K562 (cell line): ENCODE measurements at regions not wholly inside any gene's neighbourhood (a gene's known extent, or its start where the extent isn't known, plus 50 kb on each side); places are given as distances from the start of the nearest gene placed in this dataset.
A peak's percentile ranks its signal among the peaks of the same experiment; 100 is the strongest.

Source experiments
- ATAC-seq: fragments of 200-7000 bp; cut with Tn5 transposase; 3 replicates; pipeline ENCODE4 v1.9.1; 2020; ENCODE audit warnings: moderate library complexity
- BruUV-seq: library from RNA; stranded (reverse); fragments of 400-500 nt; replicated peaks from 2 replicates; lab custom pipeline; 2021; lab: Mats Ljungman, UMichigan
- CTCF ChIA-PET: fragments of 300-600 bp; formaldehyde crosslinking; extraction: SDS; loops from one replicate; lab custom pipeline; 2021; ENCODE audit warnings: low intra/inter-chr PET ratio; lab: Yijun Ruan, JAX
- POLR2A ChIA-PET: fragments of 300-600, 350-650 bp; sonication (Branson Sonifier 250); formaldehyde crosslinking; extraction: SDS; loops from one replicate; lab custom pipeline; 2021; ENCODE audit warnings: antibody characterized with exemption, inconsistent platforms; lab: Yijun Ruan, JAX
- DNase-seq, 4 experiments: peaks; one replicate each; pipeline versions ENCODE4 v3.0.0 to v3.0.0-alpha.2; 2011 to 2018; ENCODE audit warnings: low spot score in 3 of 4, mixed read lengths in 3 of 4; ENCODE audit errors: extremely low read depth in 1 of 4
- FAIRE-seq: peaks from 2 replicates; lab custom pipeline; 2011; peaks lifted over from hg19 to GRCh38; lab: Jason Lieb, UNC
- H2AFZ ChIP-seq: 2 replicates; pipeline ENCODE4 v1.6.0; 2011; ENCODE audit warnings: low read depth, low read length, control low read depth, inconsistent platforms
- H3K27ac ChIP-seq: fragments of 200-600 bp; 3 replicates; pipeline ENCODE4 v1.8.0; 2011; ENCODE audit warnings: low read depth, mild to moderate bottlenecking, control low read depth, inconsistent platforms, low read length, moderate library complexity, mixed read lengths; ENCODE audit errors: extremely low read depth
- H3K27me3 ChIP-seq, 2 experiments: fragments of 300-600 bp in 1 of 2; 2 replicates in 1 of 2; 3 replicates in 1 of 2; pipeline versions ENCODE4 v1.6.0 to v1.8.0; 2011; ENCODE audit warnings: inconsistent platforms in 2 of 2, low read length in 2 of 2, mild to moderate bottlenecking in 1 of 2, mixed read lengths in 1 of 2, moderate library complexity in 1 of 2; ENCODE audit not compliant: control insufficient read depth in 2 of 2, insufficient read depth in 2 of 2
- H3K36me3 ChIP-seq: fragments of 300-600 bp; 3 replicates; pipeline ENCODE4 v1.8.0; 2011; ENCODE audit warnings: mild to moderate bottlenecking, low read length, inconsistent platforms; ENCODE audit not compliant: control insufficient read depth, insufficient read depth
- H3K4me1 ChIP-seq, 2 experiments: fragments of 200-600 bp in 1 of 2; replicated peaks in 1 of 2; 2 replicates in 1 of 2; 3 replicates in 1 of 2; pipeline versions ENCODE4 v1.5.1 to v1.8.0; 2011; ENCODE audit warnings: inconsistent platforms in 2 of 2, low read length in 2 of 2, mild to moderate bottlenecking in 1 of 2, mixed read lengths in 1 of 2, moderate library complexity in 1 of 2; ENCODE audit not compliant: control insufficient read depth in 2 of 2, insufficient read depth in 2 of 2
- H3K4me2 ChIP-seq: 2 replicates; pipeline ENCODE4 v1.6.1; 2011; ENCODE audit warnings: low read length, control low read depth, inconsistent platforms, mixed read lengths; ENCODE audit not compliant: insufficient read depth
- H3K4me3 ChIP-seq: fragments of 200-600 bp; sonication (generic), shearing (Covaris generic); 2 replicates; pipeline ENCODE4 v1.5.1; 2016; ENCODE audit warnings: control low read depth, inconsistent platforms
- H3K79me2 ChIP-seq: fragments of 200-600 bp; 3 replicates; pipeline ENCODE4 v1.8.0; 2011; ENCODE audit warnings: low read length, inconsistent platforms; ENCODE audit not compliant: control insufficient read depth, insufficient read depth
- H3K9ac ChIP-seq, 2 experiments: 2 replicates each; pipeline versions ENCODE4 v1.6.0 to v1.6.1; 2011; ENCODE audit warnings: low read depth in 2 of 2, low read length in 2 of 2, control low read depth in 1 of 2, inconsistent platforms in 1 of 2, mild to moderate bottlenecking in 1 of 2, mixed read lengths in 1 of 2; ENCODE audit not compliant: insufficient read depth in 1 of 2
- H3K9me1 ChIP-seq: one replicate; pipeline ENCODE4 v1.6.0; 2011; ENCODE audit warnings: inconsistent platforms, mild to moderate bottlenecking, low read length, moderate library complexity; ENCODE audit not compliant: control insufficient read depth, insufficient read depth
- H3K9me3 ChIP-seq: replicated peaks from 2 replicates; pipeline ENCODE4 v1.5.1; 2011; ENCODE audit warnings: low read depth, low read length, inconsistent platforms; ENCODE audit not compliant: control insufficient read depth, insufficient read depth
- H4K20me1 ChIP-seq: replicated peaks from 2 replicates; pipeline ENCODE4 v1.6.1; 2011; ENCODE audit warnings: low read length, inconsistent platforms, mixed read lengths; ENCODE audit not compliant: control insufficient read depth, insufficient read depth
- ADNP ChIP-seq: fragments of 200-800 bp; sonication (Bioruptor generic); IDR thresholded peaks from 2 replicates; pipeline ENCODE4 v1.6.1; 2016; ENCODE audit warnings: missing genetic modification characterization, missing compliant biosample characterization
- ASH1L ChIP-seq: fragments of 450-650 bp; IDR thresholded peaks from 2 replicates; pipeline ENCODE4 v1.6.1; 2018; ENCODE audit warnings: borderline replicate concordance, mild to moderate bottlenecking, low read depth; ENCODE audit not compliant: partially characterized antibody
- BCL6 ChIP-seq: fragments of 250-450 bp; sonication (Bioruptor Pico); IDR thresholded peaks from 2 replicates; pipeline ENCODE4 v1.4.0; 2020
- BCOR ChIP-seq: fragments of 450-650 bp; IDR thresholded peaks from 2 replicates; pipeline ENCODE4 v1.6.1; 2016
- COPS2 ChIP-seq: fragments of 450-650 bp; conservative IDR thresholded peaks from 2 replicates; pipeline ENCODE4 v1.6.1; 2016; ENCODE audit warnings: mild to moderate bottlenecking, moderate library complexity
- FIP1L1 ChIP-seq: fragments of 200-400 bp; formaldehyde crosslinking; IDR thresholded peaks from 2 replicates; pipeline ENCODE4 v1.6.1; 2018; ENCODE audit warnings: mild to moderate bottlenecking, low read depth, low read length; ENCODE audit not compliant: poor library complexity, severe bottlenecking
- FOXP1 ChIP-seq: sonication (generic); formaldehyde crosslinking; IDR thresholded peaks from 2 replicates; pipeline ENCODE4 v1.8.0; 2022; ENCODE audit warnings: mild to moderate bottlenecking, missing genetic modification reagents
- KDM1A ChIP-seq, 2 experiments: fragments of 450-650 bp; IDR thresholded peaks; 2 replicates each; pipeline ENCODE4 v1.6.1; 2016; ENCODE audit warnings: mild to moderate bottlenecking in 2 of 2
- L3MBTL2 ChIP-seq: fragments of 450-650 bp; IDR thresholded peaks from 2 replicates; pipeline ENCODE4 v1.6.1; 2016; ENCODE audit warnings: mild to moderate bottlenecking, moderate library complexity
- MYNN ChIP-seq, 2 experiments: sonication (generic); formaldehyde crosslinking in 1 of 2; IDR thresholded peaks; 2 replicates each; pipeline versions ENCODE4 v1.5.0 to v1.6.1; 2016 to 2020; ENCODE audit warnings: antibody characterized with exemption in 1 of 2, missing genetic modification reagents in 1 of 2
- PHF8 ChIP-seq: fragments of 200-600 bp; sonication (generic); IDR thresholded peaks from 2 replicates; pipeline ENCODE4 v1.6.1; 2012; ENCODE audit warnings: mixed run types, mild to moderate bottlenecking, inconsistent platforms, low read length, moderate library complexity, borderline replicate concordance
- POLR2AphosphoS2 ChIP-seq: IDR thresholded peaks from 2 replicates; pipeline ENCODE4 v1.6.1; 2012; ENCODE audit warnings: low read length, improper control_type of control experiment
- RBM25 ChIP-seq: fragments of 200-400 bp; formaldehyde crosslinking; IDR thresholded peaks from 2 replicates; pipeline ENCODE4 v1.6.1; 2018; ENCODE audit warnings: low read length, low read depth, moderate library complexity; ENCODE audit not compliant: severe bottlenecking
- RCOR1 ChIP-seq, 2 experiments: IDR thresholded peaks; 2 replicates each; pipeline ENCODE4 v1.6.1; 2012; ENCODE audit warnings: low read depth in 2 of 2, low read length in 2 of 2, borderline replicate concordance in 1 of 2, improper control_type of control experiment in 1 of 2
- SETDB1 ChIP-seq: IDR thresholded peaks from one replicate; pipeline ENCODE4 v1.6.1; 2012; ENCODE audit warnings: low read length, control low read depth, inconsistent platforms
- SMARCA5 ChIP-seq: fragments of 450-650 bp; IDR thresholded peaks from 2 replicates; pipeline ENCODE4 v1.6.1; 2016
- SPI1 ChIP-seq: IDR thresholded peaks from 2 replicates; pipeline ENCODE4 v1.6.1; 2011; ENCODE audit warnings: low read depth, low read length, control low read depth, borderline replicate concordance
- ZBTB7A ChIP-seq: IDR thresholded peaks from 2 replicates; pipeline ENCODE4 v1.6.1; 2011; ENCODE audit warnings: low read depth, mild to moderate bottlenecking, low read length, moderate library complexity, borderline replicate concordance; ENCODE audit not compliant: control insufficient read depth
- ZNF146 ChIP-seq: IDR thresholded peaks from one replicate; pipeline ENCODE4 v1.6.1; 2018; ENCODE audit warnings: missing compliant biosample characterization; ENCODE audit not compliant: unreplicated experiment
- ZNF384 ChIP-seq: IDR thresholded peaks from 2 replicates; pipeline ENCODE4 v1.6.1; 2012; ENCODE audit warnings: low read depth, low read length, improper control_type of control experiment
- ZNF77 ChIP-seq: fragments of 250-450 bp; sonication (Bioruptor Pico); IDR thresholded peaks from 2 replicates; pipeline ENCODE4 v1.5.0; 2020
- ZNF79 ChIP-seq: fragments of 250-450 bp; sonication (Bioruptor Pico); IDR thresholded peaks from 2 replicates; pipeline ENCODE4 v1.4.0; 2020; ENCODE audit warnings: low read depth, mild to moderate bottlenecking, moderate library complexity
- WGBS: fragments of 100-300 bp; shearing (Covaris generic); methylation state at CpG from one replicate; pipeline ENCODE4 v1.1.6; 2016; ENCODE audit warnings: low coverage, mixed read lengths; ENCODE audit not compliant: insufficient coverage; ENCODE audit errors: missing lambda C conversion rate; 5-methylcytosine and 5-hydroxymethylcytosine counted together
- in situ Hi-C: fragments of 300-500 bp; cut with MboI; formaldehyde crosslinking; loops from 4 replicates; pipeline ENCODE4 v1.15.0; 2018; ENCODE audit warnings: inconsistent platforms, mixed read lengths
- intact Hi-C: fragments of 100-400 bp; cut with micrococcal nuclease; formaldehyde crosslinking; loops from 2 replicates; pipeline ENCODE4 v1.14.2; 2022
- TF ChIP-seq, protein P1 (sequence below): sonication (generic); formaldehyde crosslinking; IDR thresholded peaks from 2 replicates; pipeline ENCODE4 v1.4.0; 2020; ENCODE audit warnings: mild to moderate bottlenecking, missing genetic modification reagents
- TF ChIP-seq, protein P2 (sequence below), 2 experiments: fragments of 450-650 bp in 1 of 2; sonication (generic) in 1 of 2; formaldehyde crosslinking; conservative IDR thresholded peaks; 2 replicates each; pipeline versions ENCODE4 v1.4.0 to v1.8.1; 2020 to 2022; ENCODE audit warnings: mild to moderate bottlenecking in 1 of 2, missing genetic modification reagents in 1 of 2

DNA sequence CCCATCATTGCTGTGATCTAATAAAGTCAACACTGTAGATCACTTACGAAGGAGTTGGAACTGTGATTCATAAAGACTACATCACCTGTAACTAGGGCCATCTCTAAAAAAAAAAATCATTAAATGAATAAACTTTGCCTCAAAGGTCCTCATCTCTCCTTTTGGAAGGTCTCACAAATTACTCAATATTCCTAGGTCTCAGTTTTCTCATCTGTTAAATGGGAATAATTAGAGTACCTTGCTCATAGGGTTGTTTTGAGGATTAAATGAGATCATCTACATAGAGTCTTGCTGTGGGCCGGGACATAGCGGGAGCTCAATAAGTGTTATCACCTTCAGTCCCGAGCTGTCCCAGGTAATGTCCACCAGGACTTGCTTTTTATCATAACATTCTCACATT is 335.1 kb upstream of the PROK2 start:
- no peak overlapping the region for H3K27ac ChIP-seq
- no peaks in the 10 kb centered on the region for H3K79me2 ChIP-seq
- H3K27me3 ChIP-seq: no peaks in the 10 kb centered on the region
- intact Hi-C loops: no loop called here
- H3K4me2 ChIP-seq: no peak overlapping the region
- ATAC-seq: no peak
- DNase-seq: no peak
- no peaks in the 10 kb centered on the region for H3K9me1 ChIP-seq
- in situ Hi-C loops: no loop called here
- 87% methylated on average over 4 of the region's 4 CpGs for WGBS
- H3K4me1 ChIP-seq: peaks cover 0 to 2% of the 10 kb centered on the region in 2 experiments; a peak in 3 of 5 replicates
- BruUV-seq: no TSS peak
- H3K9me3 ChIP-seq: no peaks in the 10 kb centered on the region
- no peak overlapping the region for H3K4me3 ChIP-seq
- H2AFZ ChIP-seq: no peak overlapping the region
- H3K9ac ChIP-seq: no peak overlapping the region
- no peak for FAIRE-seq
- H3K36me3 ChIP-seq: no peaks in the 10 kb centered on the region
- no peaks in the 10 kb centered on the region for H4K20me1 ChIP-seq
- ChIA-PET CTCF (no interaction called here), POLR2A (no interaction called here)
- TF ChIP-seq RCOR1 (IDR thresholded peaks at IDR 0.05; ENCODE audit: borderline replicate concordance in 1 of 2, low read depth in 2 of 2, low read length in 2 of 2): 0 out of 4 replicates have a peak, but pooled peaks of 1 of the 2 experiments have one; percentile 32
- no peak for TF ChIP-seq L3MBTL2
- 0 out of 2 replicates have a peak, but pooled peaks have one; percentile 38 for TF ChIP-seq ADNP (tag)
- TF ChIP-seq MYNN (IDR thresholded peaks at IDR 0.05): no peak
- no peak for TF ChIP-seq MYNN (CRISPR knock-in tag; IDR thresholded peaks at IDR 0.05)
- TF ChIP-seq ZNF384: no peak
- no peak for TF ChIP-seq PHF8
- TF ChIP-seq FIP1L1: no peak
- 0 out of 2 replicates have a peak, but pooled peaks have one; percentile 58 for TF ChIP-seq SMARCA5
- no peak for TF ChIP-seq SETDB1
- TF ChIP-seq ZNF79: no peak
- TF ChIP-seq RBM25: peak; percentile 81
- no peak for TF ChIP-seq ZNF146 (CRISPR knock-in tag)
- TF ChIP-seq, protein P1, sequence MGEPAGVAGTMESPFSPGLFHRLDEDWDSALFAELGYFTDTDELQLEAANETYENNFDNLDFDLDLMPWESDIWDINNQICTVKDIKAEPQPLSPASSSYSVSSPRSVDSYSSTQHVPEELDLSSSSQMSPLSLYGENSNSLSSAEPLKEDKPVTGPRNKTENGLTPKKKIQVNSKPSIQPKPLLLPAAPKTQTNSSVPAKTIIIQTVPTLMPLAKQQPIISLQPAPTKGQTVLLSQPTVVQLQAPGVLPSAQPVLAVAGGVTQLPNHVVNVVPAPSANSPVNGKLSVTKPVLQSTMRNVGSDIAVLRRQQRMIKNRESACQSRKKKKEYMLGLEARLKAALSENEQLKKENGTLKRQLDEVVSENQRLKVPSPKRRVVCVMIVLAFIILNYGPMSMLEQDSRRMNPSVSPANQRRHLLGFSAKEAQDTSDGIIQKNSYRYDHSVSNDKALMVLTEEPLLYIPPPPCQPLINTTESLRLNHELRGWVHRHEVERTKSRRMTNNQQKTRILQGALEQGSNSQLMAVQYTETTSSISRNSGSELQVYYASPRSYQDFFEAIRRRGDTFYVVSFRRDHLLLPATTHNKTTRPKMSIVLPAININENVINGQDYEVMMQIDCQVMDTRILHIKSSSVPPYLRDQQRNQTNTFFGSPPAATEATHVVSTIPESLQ: no peak
- TF ChIP-seq FOXP1 (CRISPR knock-in tag): no peak
- peak; percentile 70; the same call in 1 of the 2 replicates for TF ChIP-seq BCOR
- no peak for TF ChIP-seq SPI1
- 0 out of 4 replicates have a peak, but pooled peaks of 1 of the 2 experiments have one; percentile 13 for TF ChIP-seq KDM1A (IDR thresholded peaks at IDR 0.05)
- TF ChIP-seq ZNF77: no peak
- TF ChIP-seq POLR2AphosphoS2: no peak
- TF ChIP-seq BCL6: no peak
- no peak for TF ChIP-seq COPS2
- TF ChIP-seq ZBTB7A: no peak
- TF ChIP-seq ASH1L: no peak
- TF ChIP-seq, protein P2, sequence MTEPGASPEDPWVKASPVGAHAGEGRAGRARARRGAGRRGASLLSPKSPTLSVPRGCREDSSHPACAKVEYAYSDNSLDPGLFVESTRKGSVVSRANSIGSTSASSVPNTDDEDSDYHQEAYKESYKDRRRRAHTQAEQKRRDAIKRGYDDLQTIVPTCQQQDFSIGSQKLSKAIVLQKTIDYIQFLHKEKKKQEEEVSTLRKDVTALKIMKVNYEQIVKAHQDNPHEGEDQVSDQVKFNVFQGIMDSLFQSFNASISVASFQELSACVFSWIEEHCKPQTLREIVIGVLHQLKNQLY (CRISPR knock-in tag; conservative IDR thresholded peaks at IDR 0.05): no peak
